Testis (tissue), 2 donors: ENCODE measurements at regions not wholly inside any gene's neighbourhood (a gene's known extent, or its start where the extent isn't known, plus 50 kb on each side); places are given as distances from the start of the nearest gene placed in this dataset.

Source experiments
- CTCF ChIP-seq, 3 experiments: fragments of 450-650 bp in 2 of 3; fragments of 200-600 bp in 1 of 3; sonication (generic) in 1 of 3; IDR thresholded peaks; one replicate each; pipeline ENCODE4 v1.5.1; 2016 to 2019; ENCODE audit warnings: antibody characterized with exemption in 3 of 3, mild to moderate bottlenecking in 2 of 3, moderate library complexity in 1 of 3
- POLR2A ChIP-seq: fragments of 450-650 bp; IDR thresholded peaks from one replicate; pipeline ENCODE4 v1.6.1; 2017; ENCODE audit warnings: antibody characterized with exemption, mild to moderate bottlenecking, moderate library complexity

GRCh38 chr1:29489471-29489870, 253.1 kb downstream of the PTPRU start:
- TF ChIP-seq CTCF (IDR thresholded peaks at IDR 0.05) (no peak), POLR2A (no peak)
